ENCODE measurements at regions not wholly inside any gene's neighbourhood (a gene's known extent, or its start where the extent isn't known, plus 50 kb on each side); places are given as distances from the start of the nearest gene placed in this dataset.

DNA sequence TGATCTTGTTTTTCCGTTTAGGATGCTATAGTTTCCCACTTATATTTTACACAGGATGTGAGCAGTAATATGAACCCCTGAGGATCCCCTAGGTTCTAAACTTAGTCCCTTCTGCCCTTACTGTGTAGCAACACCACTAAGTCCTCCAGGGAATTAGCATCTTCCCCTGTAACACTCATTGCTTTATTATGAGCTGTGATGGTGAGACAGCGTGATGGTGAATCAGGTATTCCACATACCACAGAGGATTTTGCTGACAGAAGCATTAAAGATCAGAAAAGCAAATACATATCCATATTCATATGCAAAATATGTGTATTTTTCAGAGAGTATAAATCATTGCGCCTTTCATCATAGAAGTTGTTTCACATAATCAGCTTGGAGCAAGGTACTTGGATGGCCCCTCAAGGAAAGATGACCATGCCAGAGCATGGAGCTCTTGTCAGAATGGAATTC, 317.0 kb downstream of the ICE1 start:
- TF ChIP-seq, protein P1, sequence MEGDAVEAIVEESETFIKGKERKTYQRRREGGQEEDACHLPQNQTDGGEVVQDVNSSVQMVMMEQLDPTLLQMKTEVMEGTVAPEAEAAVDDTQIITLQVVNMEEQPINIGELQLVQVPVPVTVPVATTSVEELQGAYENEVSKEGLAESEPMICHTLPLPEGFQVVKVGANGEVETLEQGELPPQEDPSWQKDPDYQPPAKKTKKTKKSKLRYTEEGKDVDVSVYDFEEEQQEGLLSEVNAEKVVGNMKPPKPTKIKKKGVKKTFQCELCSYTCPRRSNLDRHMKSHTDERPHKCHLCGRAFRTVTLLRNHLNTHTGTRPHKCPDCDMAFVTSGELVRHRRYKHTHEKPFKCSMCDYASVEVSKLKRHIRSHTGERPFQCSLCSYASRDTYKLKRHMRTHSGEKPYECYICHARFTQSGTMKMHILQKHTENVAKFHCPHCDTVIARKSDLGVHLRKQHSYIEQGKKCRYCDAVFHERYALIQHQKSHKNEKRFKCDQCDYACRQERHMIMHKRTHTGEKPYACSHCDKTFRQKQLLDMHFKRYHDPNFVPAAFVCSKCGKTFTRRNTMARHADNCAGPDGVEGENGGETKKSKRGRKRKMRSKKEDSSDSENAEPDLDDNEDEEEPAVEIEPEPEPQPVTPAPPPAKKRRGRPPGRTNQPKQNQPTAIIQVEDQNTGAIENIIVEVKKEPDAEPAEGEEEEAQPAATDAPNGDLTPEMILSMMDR (IDR thresholded peaks at IDR 0.05): no peak
- no peak for TF ChIP-seq EZH2 (IDR thresholded peaks at IDR 0.05)
- no peak for TF ChIP-seq EZH2phosphoT487 (IDR thresholded peaks at IDR 0.05)

All from neural progenitor cell (in vitro differentiated cells).